ENCODE measurements at regions not wholly inside any gene's neighbourhood (a gene's known extent, or its start where the extent isn't known, plus 50 kb on each side); places are given as distances from the start of the nearest gene placed in this dataset.
A peak's percentile ranks its signal among the peaks of the same experiment; 100 is the strongest.
"Not testable (repeated sequence)": the region's sequence is repeated elsewhere in the genome, so short reads cannot be mapped to it uniquely, and the experiment has no call there.

- DNase-seq: no peak
Measured at GRCh38 chr6:72533606-72534005, 88.3 kb upstream of the KCNQ5 start.

DNA sequence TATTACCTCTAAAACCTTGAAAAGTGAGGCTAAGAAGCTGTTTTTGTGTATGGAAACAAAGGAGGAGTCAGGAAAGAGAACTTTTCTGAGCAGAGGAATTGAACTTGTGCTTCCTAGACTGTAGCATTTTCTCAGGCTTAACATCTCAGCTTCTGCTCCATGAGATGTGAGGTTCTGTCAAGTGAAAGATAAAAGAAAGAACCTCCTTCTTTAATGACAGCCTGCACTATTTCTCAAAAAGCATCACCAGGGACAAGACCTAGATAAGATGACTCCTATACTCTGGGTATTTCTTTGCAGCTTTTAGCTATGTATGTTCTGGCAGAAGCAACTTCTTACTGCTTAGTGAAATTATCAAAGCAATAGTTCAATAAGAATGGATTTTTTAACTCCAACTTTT is 87.6 kb upstream of the KCNQ5 start:
- DNase-seq: no peak

- no peak for DNase-seq
Measured at GRCh38 chr6:72535124-72535523, 86.7 kb upstream of the KCNQ5 start.

GRCh38 chr6:72547020-72547419 is 74.8 kb upstream of the KCNQ5 start:
- no peak for DNase-seq

GRCh38 chr6:72551470-72551869 is 70.4 kb upstream of the KCNQ5 start:
- no peak for DNase-seq

DNA sequence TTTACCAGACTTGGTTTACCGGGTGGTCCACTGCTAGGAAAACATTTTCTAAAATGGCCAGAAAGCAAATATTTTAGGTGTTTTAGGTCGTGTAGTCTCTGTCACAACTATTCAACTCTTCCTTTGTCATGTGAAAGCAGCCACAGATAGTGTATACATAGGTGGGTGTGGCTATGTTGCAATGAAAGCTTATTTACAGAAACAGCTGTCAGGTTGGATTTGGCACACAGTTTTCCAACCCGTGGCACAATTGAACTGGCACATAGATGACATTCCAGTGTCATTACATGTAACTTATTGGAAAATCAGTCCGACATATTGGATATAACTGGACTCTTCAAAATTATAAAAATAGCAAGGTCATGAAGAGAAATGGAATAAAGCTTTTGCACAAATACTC is 68.9 kb upstream of the KCNQ5 start:
- no peak for DNase-seq

- DNase-seq: peak in 1 of 51 donors; percentile 0
Measured at GRCh38 chr6:72553531-72554511, 68.0 kb upstream of the KCNQ5 start.

GRCh38 chr6:72554761-72555221 is 67.1 kb upstream of the KCNQ5 start:
- DNase-seq: no peak

DNA sequence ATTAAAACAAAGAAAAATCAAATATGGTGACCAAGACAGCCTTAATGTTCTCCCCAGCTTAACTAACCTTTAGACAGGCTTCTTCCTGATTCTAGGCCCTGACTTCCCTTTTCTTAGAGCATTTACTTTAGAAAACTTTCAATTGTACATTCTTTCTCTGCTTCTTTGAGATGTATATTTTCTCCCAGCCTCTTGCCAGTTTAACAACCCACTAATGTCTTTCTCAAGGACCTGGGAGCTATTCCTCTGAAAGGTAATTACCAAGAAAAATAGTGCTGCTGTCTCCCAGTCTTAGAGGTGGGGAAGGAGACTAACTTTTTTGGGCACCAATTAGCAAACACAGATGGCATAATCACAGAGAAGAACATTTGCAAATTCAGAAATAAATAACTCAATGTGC is 62.8 kb upstream of the KCNQ5 start:
- DNase-seq: no peak

DNA sequence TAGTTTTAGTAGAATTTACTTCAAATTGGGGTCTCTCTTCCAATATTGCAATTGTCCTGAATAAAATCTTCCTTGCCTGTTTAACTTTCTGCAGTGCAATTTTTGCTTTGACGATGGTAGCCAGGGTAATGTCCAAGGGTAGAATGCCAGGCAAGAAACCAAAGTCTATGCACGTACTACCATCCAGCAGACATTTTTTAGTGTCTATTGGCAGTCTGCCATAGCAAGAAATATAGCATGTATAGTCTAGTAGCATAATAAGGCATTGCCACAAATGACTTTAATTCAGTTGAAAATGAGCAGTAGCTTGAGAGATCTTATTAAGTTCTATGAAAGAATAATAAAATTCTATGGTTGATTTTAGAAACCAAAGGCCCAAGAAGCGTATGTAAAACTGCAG is 62.3 kb upstream of the KCNQ5 start:
- no peak for DNase-seq

DNA sequence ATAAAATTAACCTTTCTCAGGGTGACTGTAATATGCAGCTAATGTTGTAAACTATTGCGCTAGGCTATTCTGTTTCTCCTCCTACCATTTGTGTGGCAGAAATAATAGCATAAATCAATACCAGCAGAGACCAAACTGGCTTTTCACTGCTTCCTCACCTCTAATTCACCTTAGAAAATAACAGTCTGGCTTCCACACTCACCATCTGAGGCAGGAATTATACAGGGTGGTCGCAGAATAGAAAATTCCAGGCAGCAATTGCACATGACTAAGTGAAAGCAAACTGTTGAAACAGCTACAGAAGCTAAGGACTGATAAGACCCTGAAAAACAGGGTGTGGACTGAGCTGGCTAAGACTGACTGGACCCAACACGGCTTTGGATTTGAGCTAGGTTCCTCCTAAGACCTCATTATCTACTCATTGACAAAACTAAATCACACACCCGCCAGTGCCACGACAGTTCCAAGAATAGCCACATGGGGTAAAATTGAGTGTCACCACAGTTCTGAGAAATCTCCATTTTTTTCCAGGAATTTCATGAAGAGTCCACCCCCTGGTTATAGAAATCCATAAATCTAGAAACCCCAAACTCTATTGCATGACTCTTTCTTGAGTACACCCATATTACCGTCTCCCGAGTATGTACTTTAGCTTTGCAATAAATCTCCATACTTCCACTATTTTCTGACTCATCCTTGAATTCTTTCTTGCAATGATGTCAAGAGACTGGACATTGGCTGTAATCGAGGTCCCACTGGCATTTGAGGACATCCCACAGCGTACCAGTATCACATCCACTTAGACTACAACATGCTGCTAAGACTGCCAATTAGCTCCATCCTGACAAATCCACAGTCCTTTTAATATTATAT is 60.9 kb upstream of the KCNQ5 start:
- no peak for DNase-seq

- DNase-seq: no peak
Measured at GRCh38 chr6:72561629-72562028, 60.2 kb upstream of the KCNQ5 start.

DNA sequence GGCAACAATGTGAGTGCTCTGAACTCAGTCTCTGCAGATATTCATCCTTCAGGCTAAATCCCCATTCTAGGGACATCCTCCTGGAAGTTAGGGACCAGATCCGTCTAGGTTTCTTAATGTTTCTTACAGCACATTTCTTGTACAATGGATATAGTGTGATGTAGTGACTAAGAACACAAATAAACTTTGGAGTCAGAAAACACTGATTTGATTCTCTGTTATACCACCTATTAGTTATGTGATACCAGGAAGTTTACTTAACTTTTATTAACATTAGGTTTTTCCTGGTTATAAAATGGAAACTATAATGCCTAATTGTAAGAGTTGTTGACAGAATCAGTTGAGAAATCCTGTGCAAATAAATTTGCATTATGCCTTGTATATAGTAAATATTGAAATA is 57.6 kb upstream of the KCNQ5 start:
- no peak for DNase-seq

- not testable (repeated sequence) for DNase-seq
Measured at GRCh38 chr6:72571993-72572392, 49.9 kb upstream of the KCNQ5 start.
